Endothelial cell of umbilical vein (primary cell): ENCODE measurements at regions not wholly inside any gene's neighbourhood (a gene's known extent, or its start where the extent isn't known, plus 50 kb on each side); places are given as distances from the start of the nearest gene placed in this dataset.

Experiments used
- BruUV-seq: library from RNA; stranded (reverse); fragments of 400-500 nt; replicated peaks from 2 replicates; lab custom pipeline; 2021; lab: Mats Ljungman, UMichigan
- CTCF ChIA-PET: fragments of 300-600, 350-600 bp; sonication (Branson Sonifier 250); formaldehyde crosslinking; loops from one replicate; lab custom pipeline; 2021; ENCODE audit warnings: antibody characterized with exemption, inconsistent platforms; lab: Charles Lee
- POLR2A ChIA-PET: fragments of 300-600, 350-600 bp; sonication (Branson Sonifier 250); formaldehyde crosslinking; loops from one replicate; lab custom pipeline; 2021; ENCODE audit warnings: antibody characterized with exemption, inconsistent platforms; lab: Charles Lee
- DNase-seq: peaks from one replicate; pipeline ENCODE4 v3.0.0-alpha.2; 2011; ENCODE audit warnings: low read depth, low spot score
- FAIRE-seq: peaks from 2 replicates; lab custom pipeline; 2011; peaks lifted over from hg19 to GRCh38; lab: Jason Lieb, UNC
- H2AFZ ChIP-seq: 2 replicates; pipeline ENCODE4 v1.6.0; 2012; ENCODE audit warnings: low read depth, low read length, control low read depth, inconsistent platforms
- H3K27ac ChIP-seq: 2 replicates; pipeline ENCODE4 v1.5.1; 2011; ENCODE audit warnings: low read depth, mild to moderate bottlenecking, control low read depth, low read length, moderate library complexity; ENCODE audit not compliant: insufficient read depth
- H3K27me3 ChIP-seq, 2 experiments: 2 replicates each; pipeline versions ENCODE4 v1.6.0 to v1.6.1; 2011; ENCODE audit warnings: low read length in 2 of 2, mixed read lengths in 1 of 2; ENCODE audit not compliant: control insufficient read depth in 2 of 2, insufficient read depth in 2 of 2
- H3K36me3 ChIP-seq, 2 experiments: 2 replicates in 1 of 2; 3 replicates in 1 of 2; pipeline ENCODE4 v1.5.1; 2011; ENCODE audit warnings: low read length in 2 of 2, mild to moderate bottlenecking in 1 of 2, moderate library complexity in 1 of 2; ENCODE audit not compliant: control insufficient read depth in 2 of 2, insufficient read depth in 2 of 2; ENCODE audit errors: extremely low read depth in 1 of 2
- H3K4me1 ChIP-seq: 3 replicates; pipeline ENCODE4 v1.5.1; 2011; ENCODE audit warnings: mild to moderate bottlenecking, low read length; ENCODE audit not compliant: control insufficient read depth, insufficient read depth; ENCODE audit errors: extremely low read depth
- H3K4me2 ChIP-seq: 2 replicates; pipeline ENCODE4 v1.6.1; 2011; ENCODE audit warnings: low read length, control low read depth, mixed read lengths; ENCODE audit not compliant: insufficient read depth
- H3K4me3 ChIP-seq, 3 experiments: fragments of 200-600 bp in 1 of 3; sonication (generic), shearing (Covaris generic) in 1 of 3; replicated peaks in 1 of 3; 2 replicates each; pipeline ENCODE4 v1.5.1; 2011 to 2016; ENCODE audit warnings: control low read depth in 3 of 3, low read length in 3 of 3, mild to moderate bottlenecking in 2 of 3, inconsistent platforms in 1 of 3, low read depth in 1 of 3, moderate library complexity in 1 of 3; ENCODE audit not compliant: insufficient read depth in 1 of 3
- H3K79me2 ChIP-seq: 2 replicates; pipeline ENCODE4 v1.6.0; 2012; ENCODE audit warnings: low read length, inconsistent platforms; ENCODE audit not compliant: control insufficient read depth, insufficient read depth
- H3K9ac ChIP-seq: replicated peaks from 2 replicates; pipeline ENCODE3; 2011; ENCODE audit warnings: low read length, control low read depth; ENCODE audit not compliant: insufficient read depth; ENCODE audit errors: extremely low read depth
- H3K9me1 ChIP-seq: replicated peaks from 3 replicates; pipeline ENCODE4 v1.6.0; 2011; ENCODE audit warnings: mild to moderate bottlenecking, low read length; ENCODE audit not compliant: control insufficient read depth, insufficient read depth; ENCODE audit errors: extremely low read depth
- H3K9me3 ChIP-seq: replicated peaks from 2 replicates; pipeline ENCODE4 v1.5.1; 2012; ENCODE audit warnings: low read length, inconsistent platforms; ENCODE audit not compliant: control insufficient read depth, insufficient read depth
- H4K20me1 ChIP-seq: replicated peaks from 2 replicates; pipeline ENCODE3; 2011; ENCODE audit warnings: mild to moderate bottlenecking, low read length; ENCODE audit not compliant: control insufficient read depth, insufficient read depth; ENCODE audit errors: extremely low read depth
- EZH2 ChIP-seq: IDR thresholded peaks from 2 replicates; pipeline ENCODE4 v1.6.1; 2012; ENCODE audit warnings: borderline replicate concordance, low read depth, mild to moderate bottlenecking, moderate library complexity, low read length, inconsistent platforms; ENCODE audit not compliant: severe bottlenecking
- FOS ChIP-seq: IDR thresholded peaks from 2 replicates; pipeline ENCODE4 v1.6.1; 2011; ENCODE audit warnings: mild to moderate bottlenecking, low read length, moderate library complexity, borderline replicate concordance; ENCODE audit not compliant: insufficient read depth
- GATA2 ChIP-seq: IDR thresholded peaks from 2 replicates; pipeline ENCODE4 v1.7.0; 2011; ENCODE audit warnings: low read depth, mild to moderate bottlenecking, moderate library complexity, mixed read lengths, low read length; ENCODE audit not compliant: insufficient read length, insufficient read depth
- JUN ChIP-seq: IDR thresholded peaks from 2 replicates; pipeline ENCODE4 v1.6.1; 2011; ENCODE audit warnings: borderline replicate concordance, low read depth; ENCODE audit not compliant: insufficient read length, insufficient read depth
- MYC ChIP-seq: IDR thresholded peaks from one replicate; pipeline ENCODE4 v1.6.1; 2011; ENCODE audit warnings: mild to moderate bottlenecking, low read depth, low read length
- POLR2A ChIP-seq: IDR thresholded peaks from 2 replicates; pipeline ENCODE4 v1.6.1; 2012; ENCODE audit warnings: low read depth, mild to moderate bottlenecking, control low read depth, low read length
- POLR2AphosphoS5 ChIP-seq: IDR thresholded peaks from 2 replicates; pipeline ENCODE4 v1.6.1; 2012; ENCODE audit warnings: low read depth, mild to moderate bottlenecking, control low read depth, low read length, moderate library complexity; ENCODE audit not compliant: insufficient read depth
- dilution Hi-C: fragments of 300-500 bp; cut with MboI; formaldehyde crosslinking; loops from one replicate; pipeline ENCODE4 v1.15.0; 2019; ENCODE audit warnings: low sequenced_read_pairs; ENCODE audit not compliant: extremely low pct_ligation_motif_present
- intact Hi-C: fragments of 100-400 bp; cut with micrococcal nuclease; formaldehyde crosslinking; loops from one replicate; pipeline ENCODE4 v1.10.0; 2022
- TF ChIP-seq, protein P1 (sequence below), 2 donors: IDR thresholded peaks; 1 replicate in 1 of 2; 2 replicates in 1 of 2; pipeline ENCODE4 v1.5.1; 2011; ENCODE audit warnings: low read length in 2 of 2, mild to moderate bottlenecking in 2 of 2, moderate library complexity in 2 of 2, control low read depth in 1 of 2, inconsistent platforms in 1 of 2, low read depth in 1 of 2; ENCODE audit not compliant: insufficient read depth in 1 of 2; ENCODE audit errors: extremely low read depth in 1 of 2
- TF ChIP-seq, protein P2 (sequence below): IDR thresholded peaks from 2 replicates; pipeline ENCODE4 v1.6.1; 2011; ENCODE audit not compliant: insufficient read depth, insufficient read length

DNA sequence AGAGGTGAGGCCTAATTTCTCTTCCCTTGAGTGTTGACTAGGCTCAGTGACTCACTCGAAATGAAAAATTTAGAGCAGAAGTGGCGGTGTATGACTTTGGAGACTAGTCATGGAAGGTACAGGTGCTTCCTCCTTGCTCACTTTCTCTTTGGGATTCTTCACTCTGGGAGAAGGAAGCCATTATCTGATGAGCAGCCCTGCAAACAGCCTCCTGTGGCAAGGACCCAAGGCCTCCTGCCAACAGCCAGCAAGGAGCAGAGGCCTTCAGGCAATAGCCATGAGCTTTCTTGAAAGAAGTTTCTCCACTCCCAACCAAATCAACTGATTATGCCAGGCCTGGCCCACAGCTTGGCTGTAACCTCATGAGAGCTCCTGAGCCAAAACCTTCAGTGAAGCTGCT is 369.6 kb upstream of the VWC2 start:
- BruUV-seq, result no TSS peak
- no peaks in the 10 kb centered on the region for H3K4me1 ChIP-seq
- H3K27me3 ChIP-seq, result no peaks in the 10 kb centered on the region
- DNase-seq (no peak), FAIRE-seq (no peak)
- no peaks in the 10 kb centered on the region for H4K20me1 ChIP-seq
- dilution Hi-C loops, result no loop called here
- POLR2A ChIA-PET, result no interaction called here
- no peaks in the 10 kb centered on the region for H3K36me3 ChIP-seq
- no peak overlapping the region for H3K27ac ChIP-seq
- H3K4me2 ChIP-seq, result no peak overlapping the region
- H3K79me2 ChIP-seq, result no peaks in the 10 kb centered on the region
- H2AFZ ChIP-seq, result no peak overlapping the region
- intact Hi-C loops, result no loop called here
- no peaks in the 10 kb centered on the region for H3K9me1 ChIP-seq
- no peak overlapping the region for H3K4me3 ChIP-seq
- H3K9ac ChIP-seq, result no peak overlapping the region
- CTCF ChIA-PET, result no interaction called here
- H3K9me3 ChIP-seq, result peaks cover 8% of the 10 kb centered on the region
- TF ChIP-seq POLR2A (no peak), FOS (no peak), EZH2 (no peak), POLR2AphosphoS5 (no peak), MYC (no peak), JUN (no peak), GATA2 (no peak)
- TF ChIP-seq, protein P1, sequence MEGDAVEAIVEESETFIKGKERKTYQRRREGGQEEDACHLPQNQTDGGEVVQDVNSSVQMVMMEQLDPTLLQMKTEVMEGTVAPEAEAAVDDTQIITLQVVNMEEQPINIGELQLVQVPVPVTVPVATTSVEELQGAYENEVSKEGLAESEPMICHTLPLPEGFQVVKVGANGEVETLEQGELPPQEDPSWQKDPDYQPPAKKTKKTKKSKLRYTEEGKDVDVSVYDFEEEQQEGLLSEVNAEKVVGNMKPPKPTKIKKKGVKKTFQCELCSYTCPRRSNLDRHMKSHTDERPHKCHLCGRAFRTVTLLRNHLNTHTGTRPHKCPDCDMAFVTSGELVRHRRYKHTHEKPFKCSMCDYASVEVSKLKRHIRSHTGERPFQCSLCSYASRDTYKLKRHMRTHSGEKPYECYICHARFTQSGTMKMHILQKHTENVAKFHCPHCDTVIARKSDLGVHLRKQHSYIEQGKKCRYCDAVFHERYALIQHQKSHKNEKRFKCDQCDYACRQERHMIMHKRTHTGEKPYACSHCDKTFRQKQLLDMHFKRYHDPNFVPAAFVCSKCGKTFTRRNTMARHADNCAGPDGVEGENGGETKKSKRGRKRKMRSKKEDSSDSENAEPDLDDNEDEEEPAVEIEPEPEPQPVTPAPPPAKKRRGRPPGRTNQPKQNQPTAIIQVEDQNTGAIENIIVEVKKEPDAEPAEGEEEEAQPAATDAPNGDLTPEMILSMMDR (IDR thresholded peaks at IDR 0.05; ENCODE audit: extremely low read depth in 1 of 2, insufficient read depth in 1 of 2, low read depth in 1 of 2, low read length in 2 of 2), result no peak
- TF ChIP-seq, protein P2, sequence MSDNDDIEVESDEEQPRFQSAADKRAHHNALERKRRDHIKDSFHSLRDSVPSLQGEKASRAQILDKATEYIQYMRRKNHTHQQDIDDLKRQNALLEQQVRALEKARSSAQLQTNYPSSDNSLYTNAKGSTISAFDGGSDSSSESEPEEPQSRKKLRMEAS, result no peak
